SK-N-SH treated with all-trans-retinoic acid at 6 μM for 48 hours (cell line): ENCODE measurements at regions not wholly inside any gene's neighbourhood (a gene's known extent, or its start where the extent isn't known, plus 50 kb on each side); places are given as distances from the start of the nearest gene placed in this dataset.

Source experiments
- ATAC-seq: fragments of 200-7000 bp; cut with Tn5 transposase; 3 replicates; pipeline ENCODE4 v1.9.1; 2020; ENCODE audit warnings: mild to moderate bottlenecking, moderate library complexity
- ARNTL ChIP-seq: fragments of 450-650 bp; formaldehyde crosslinking; IDR thresholded peaks from 2 replicates; pipeline ENCODE4 v1.5.0; 2020; ENCODE audit warnings: low read depth, mild to moderate bottlenecking, moderate library complexity, borderline replicate concordance
- BACH2 ChIP-seq: fragments of 250-450 bp; sonication (Bioruptor Pico); IDR thresholded peaks from 2 replicates; pipeline ENCODE4 v1.9.0; 2021; ENCODE audit warnings: mild to moderate bottlenecking, borderline replicate concordance
- CSDC2 ChIP-seq: fragments of 250-450 bp; sonication (Bioruptor Pico); IDR thresholded peaks from 2 replicates; pipeline ENCODE4 v1.5.0; 2020; ENCODE audit warnings: mild to moderate bottlenecking, moderate library complexity
- CSRNP3 ChIP-seq: fragments of 250-450 bp; sonication (Bioruptor Pico); IDR thresholded peaks from 2 replicates; pipeline ENCODE4 v1.5.1; 2021; ENCODE audit warnings: mild to moderate bottlenecking, moderate library complexity
- ESRRG ChIP-seq: fragments of 250-450 bp; sonication (Bioruptor Pico); IDR thresholded peaks from 2 replicates; pipeline ENCODE4 v1.6.1; 2021; ENCODE audit warnings: mild to moderate bottlenecking
- GLIS3 ChIP-seq: fragments of 250-450 bp; sonication (Bioruptor Pico); IDR thresholded peaks from 2 replicates; pipeline ENCODE4 v1.5.0; 2020; ENCODE audit warnings: mild to moderate bottlenecking, moderate library complexity
- ISL1 ChIP-seq: fragments of 250-450 bp; sonication (Bioruptor Pico); IDR thresholded peaks from 2 replicates; pipeline ENCODE4 v2.1.2; 2022; ENCODE audit warnings: mild to moderate bottlenecking, moderate library complexity
- OSR1 ChIP-seq: fragments of 250-450 bp; sonication (Bioruptor Pico); IDR thresholded peaks from 2 replicates; pipeline ENCODE4 v1.8.0; 2022; ENCODE audit warnings: moderate library complexity, mild to moderate bottlenecking, inconsistent platforms
- PATZ1 ChIP-seq: fragments of 250-450 bp; sonication (Bioruptor Pico); IDR thresholded peaks from 2 replicates; pipeline ENCODE4 v1.8.0; 2020; ENCODE audit warnings: mild to moderate bottlenecking, moderate library complexity, borderline replicate concordance
- PPARA ChIP-seq: fragments of 250-450 bp; sonication (Bioruptor Pico); IDR thresholded peaks from 2 replicates; pipeline ENCODE4 v1.5.0; 2020; ENCODE audit warnings: mild to moderate bottlenecking, borderline replicate concordance
- RARB ChIP-seq: fragments of 250-450 bp; sonication (Bioruptor Pico); IDR thresholded peaks from 2 replicates; pipeline ENCODE4 v1.8.0; 2021; ENCODE audit warnings: mild to moderate bottlenecking, moderate library complexity
- SNAI2 ChIP-seq: fragments of 250-450 bp; sonication (Bioruptor Pico); IDR thresholded peaks from 2 replicates; pipeline ENCODE4 v1.5.0; 2020; ENCODE audit warnings: mild to moderate bottlenecking, moderate library complexity
- TCF4 ChIP-seq: fragments of 250-450 bp; sonication (Bioruptor Pico); IDR thresholded peaks from 2 replicates; pipeline ENCODE4 v1.8.0; 2021; ENCODE audit warnings: mild to moderate bottlenecking, moderate library complexity, borderline replicate concordance
- TOX ChIP-seq: fragments of 250-450 bp; sonication (Bioruptor Pico); IDR thresholded peaks from 2 replicates; pipeline ENCODE4 v1.8.0; 2021; ENCODE audit warnings: mild to moderate bottlenecking, moderate library complexity, borderline replicate concordance
- TSHZ2 ChIP-seq: fragments of 250-450 bp; sonication (Bioruptor Pico); IDR thresholded peaks from 2 replicates; pipeline ENCODE4 v1.5.0; 2020; ENCODE audit warnings: mild to moderate bottlenecking, moderate library complexity
- ZC3H10 ChIP-seq: fragments of 250-450 bp; sonication (Bioruptor Pico); IDR thresholded peaks from 2 replicates; pipeline ENCODE4 v1.5.1; 2021; ENCODE audit warnings: mild to moderate bottlenecking, moderate library complexity
- ZFP3 ChIP-seq: fragments of 250-450 bp; sonication (Bioruptor Pico); IDR thresholded peaks from 2 replicates; pipeline ENCODE4 v1.5.0; 2020; ENCODE audit warnings: mild to moderate bottlenecking, moderate library complexity
- ZFP30 ChIP-seq: fragments of 450-650 bp; formaldehyde crosslinking; IDR thresholded peaks from 2 replicates; pipeline ENCODE4 v1.5.0; 2022; ENCODE audit warnings: mild to moderate bottlenecking, moderate library complexity
- ZNF565 ChIP-seq: fragments of 450-650 bp; formaldehyde crosslinking; conservative IDR thresholded peaks from 2 replicates; pipeline ENCODE4 v1.5.0; 2020; ENCODE audit warnings: low read depth, mild to moderate bottlenecking, moderate library complexity
- ZNF70 ChIP-seq: fragments of 450-650 bp; formaldehyde crosslinking; IDR thresholded peaks from 2 replicates; pipeline ENCODE4 v1.5.0; 2020; ENCODE audit warnings: mild to moderate bottlenecking, moderate library complexity
- ZNF8 ChIP-seq: fragments of 450-650 bp; formaldehyde crosslinking; IDR thresholded peaks from 2 replicates; pipeline ENCODE4 v1.5.0; 2020; ENCODE audit warnings: mild to moderate bottlenecking, moderate library complexity
- TF ChIP-seq, protein P1 (sequence below): fragments of 250-450 bp; sonication (Bioruptor Pico); IDR thresholded peaks from 2 replicates; pipeline ENCODE4 v1.8.0; 2021; ENCODE audit warnings: low read depth, mild to moderate bottlenecking, moderate library complexity, borderline replicate concordance
- TF ChIP-seq, protein P2 (sequence below): fragments of 250-450 bp; sonication (Bioruptor Pico); IDR thresholded peaks from 2 replicates; pipeline ENCODE4 v1.5.1; 2020; ENCODE audit warnings: low read depth, mild to moderate bottlenecking, moderate library complexity

DNA sequence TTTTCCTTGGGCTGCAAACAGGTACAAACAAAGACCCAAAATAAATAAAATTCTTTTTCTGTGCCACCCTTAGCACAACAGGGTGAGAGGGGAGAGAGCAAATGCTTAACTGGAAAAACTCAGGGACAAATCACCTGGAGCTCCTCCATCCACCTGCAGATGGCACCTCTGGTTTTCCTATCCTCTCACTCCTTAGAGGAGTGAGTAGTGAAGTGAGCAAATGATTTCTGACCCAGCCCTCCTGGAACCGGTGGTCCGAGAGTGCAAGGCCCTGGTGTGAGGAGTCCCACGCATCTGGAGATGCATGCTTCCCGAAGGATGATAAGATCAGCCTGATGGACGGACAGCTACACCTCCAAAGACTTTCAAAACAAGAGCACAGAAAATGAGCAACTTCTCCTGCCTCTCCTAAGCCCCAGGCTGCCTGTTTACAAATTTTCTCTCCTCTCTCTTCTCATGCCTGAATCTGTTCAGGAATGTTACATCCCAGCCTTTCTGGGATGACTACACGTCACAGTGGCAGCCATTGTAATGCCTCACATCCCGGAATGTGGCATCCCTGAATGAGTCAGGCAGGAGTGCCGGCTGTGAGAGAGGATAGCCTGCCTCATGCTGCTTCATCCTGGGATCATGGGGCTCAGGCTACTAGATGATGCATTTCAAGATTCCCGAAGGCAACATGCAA lies 86.4 kb downstream of the ADRB2 start:
- TF ChIP-seq ZC3H10 (CRISPR knock-in tag) (peak; percentile 26; the same call in 1 of the 2 replicates), BACH2 (CRISPR knock-in tag) (no peak), TCF4 (CRISPR knock-in tag) (no peak), ISL1 (peak; percentile 62), ESRRG (CRISPR knock-in tag) (no peak), GLIS3 (CRISPR knock-in tag) (no peak), CSDC2 (0 out of 2 replicates have a peak, but pooled peaks have one; percentile 17)
- ATAC-seq: peak; percentile 92

GRCh38 chr5:148913493-148913892 lies 87.1 kb downstream of the ADRB2 start:
- no peak for TF ChIP-seq ZFP30 (CRISPR knock-in tag)
- TF ChIP-seq ISL1: no peak
- TF ChIP-seq TCF4 (CRISPR knock-in tag): no peak
- no peak for TF ChIP-seq ARNTL (CRISPR knock-in tag)
- no peak for TF ChIP-seq ZC3H10 (CRISPR knock-in tag)
- no peak for TF ChIP-seq SNAI2 (CRISPR knock-in tag)
- TF ChIP-seq ZNF70 (CRISPR knock-in tag): no peak
- TF ChIP-seq CSDC2: no peak
- no peak for TF ChIP-seq PPARA (CRISPR knock-in tag)
- TF ChIP-seq TOX (CRISPR knock-in tag): no peak
- TF ChIP-seq ZFP3 (CRISPR knock-in tag): no peak
- TF ChIP-seq GLIS3 (CRISPR knock-in tag): no peak
- TF ChIP-seq ESRRG (CRISPR knock-in tag): no peak
- TF ChIP-seq TSHZ2 (CRISPR knock-in tag): no peak
- TF ChIP-seq CSRNP3 (CRISPR knock-in tag): no peak
- TF ChIP-seq ZNF8 (CRISPR knock-in tag): no peak
- TF ChIP-seq, protein P1, sequence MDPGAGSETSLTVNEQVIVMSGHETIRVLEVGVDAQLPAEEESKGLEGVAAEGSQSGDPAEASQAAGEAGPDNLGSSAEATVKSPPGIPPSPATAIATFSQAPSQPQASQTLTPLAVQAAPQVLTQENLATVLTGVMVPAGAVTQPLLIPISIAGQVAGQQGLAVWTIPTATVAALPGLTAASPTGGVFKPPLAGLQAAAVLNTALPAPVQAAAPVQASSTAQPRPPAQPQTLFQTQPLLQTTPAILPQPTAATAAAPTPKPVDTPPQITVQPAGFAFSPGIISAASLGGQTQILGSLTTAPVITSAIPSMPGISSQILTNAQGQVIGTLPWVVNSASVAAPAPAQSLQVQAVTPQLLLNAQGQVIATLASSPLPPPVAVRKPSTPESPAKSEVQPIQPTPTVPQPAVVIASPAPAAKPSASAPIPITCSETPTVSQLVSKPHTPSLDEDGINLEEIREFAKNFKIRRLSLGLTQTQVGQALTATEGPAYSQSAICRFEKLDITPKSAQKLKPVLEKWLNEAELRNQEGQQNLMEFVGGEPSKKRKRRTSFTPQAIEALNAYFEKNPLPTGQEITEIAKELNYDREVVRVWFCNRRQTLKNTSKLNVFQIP (CRISPR knock-in tag): no peak
- no peak for TF ChIP-seq PATZ1 (CRISPR knock-in tag)
- TF ChIP-seq, protein P2, sequence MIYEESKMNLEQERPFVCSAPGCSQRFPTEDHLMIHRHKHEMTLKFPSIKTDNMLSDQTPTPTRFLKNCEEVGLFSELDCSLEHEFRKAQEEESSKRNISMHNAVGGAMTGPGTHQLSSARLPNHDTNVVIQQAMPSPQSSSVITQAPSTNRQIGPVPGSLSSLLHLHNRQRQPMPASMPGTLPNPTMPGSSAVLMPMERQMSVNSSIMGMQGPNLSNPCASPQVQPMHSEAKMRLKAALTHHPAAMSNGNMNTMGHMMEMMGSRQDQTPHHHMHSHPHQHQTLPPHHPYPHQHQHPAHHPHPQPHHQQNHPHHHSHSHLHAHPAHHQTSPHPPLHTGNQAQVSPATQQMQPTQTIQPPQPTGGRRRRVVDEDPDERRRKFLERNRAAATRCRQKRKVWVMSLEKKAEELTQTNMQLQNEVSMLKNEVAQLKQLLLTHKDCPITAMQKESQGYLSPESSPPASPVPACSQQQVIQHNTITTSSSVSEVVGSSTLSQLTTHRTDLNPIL (CRISPR knock-in tag): no peak
- TF ChIP-seq RARB: no peak
- TF ChIP-seq, all 23 proteins: peak for 0
- peak; percentile 5 for ATAC-seq

DNA sequence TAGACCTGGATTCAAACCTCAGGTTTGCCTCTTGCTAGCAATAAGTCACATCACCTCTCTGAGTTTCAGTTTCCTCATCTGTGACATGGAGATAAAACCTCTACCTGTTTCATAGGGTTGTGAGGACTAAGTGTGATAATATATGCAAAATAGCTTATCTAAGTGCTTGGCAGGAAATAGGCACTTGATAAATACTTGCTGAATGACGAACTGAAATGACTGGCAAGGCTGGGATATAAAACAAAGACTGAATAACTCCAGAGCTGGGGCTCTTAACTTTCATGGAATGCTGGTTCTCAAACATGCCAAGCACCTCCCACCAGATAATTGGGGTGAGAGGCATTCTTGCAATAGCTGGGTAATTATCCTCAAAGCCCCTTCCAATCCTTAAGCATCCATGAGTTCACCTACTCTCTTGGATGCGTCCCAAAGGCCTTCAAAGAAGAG lies 87.6 kb downstream of the ADRB2 start:
- ATAC-seq: peak; percentile 64
- TF ChIP-seq GLIS3 (CRISPR knock-in tag) (no peak), CSDC2 (no peak), PPARA (CRISPR knock-in tag) (no peak), ZFP30 (CRISPR knock-in tag) (no peak), ESRRG (CRISPR knock-in tag) (no peak), OSR1 (no peak), SNAI2 (CRISPR knock-in tag) (0 out of 2 replicates have a peak, but pooled peaks have one; percentile 16), ZNF8 (CRISPR knock-in tag) (no peak), RARB (no peak), ISL1 (peak; percentile 94), TCF4 (CRISPR knock-in tag) (no peak), TOX (CRISPR knock-in tag) (no peak), ZFP3 (CRISPR knock-in tag) (no peak), ZNF565 (CRISPR knock-in tag) (no peak), BACH2 (CRISPR knock-in tag) (no peak)
- TF ChIP-seq, protein P2 (CRISPR knock-in tag): 0 out of 2 replicates have a peak, but pooled peaks have one; percentile 58
- TF ChIP-seq, protein P1 (CRISPR knock-in tag): no peak
